GM21786 (cell line): ENCODE measurements at regions not wholly inside any gene's neighbourhood (a gene's known extent, or its start where the extent isn't known, plus 50 kb on each side); places are given as distances from the start of the nearest gene placed in this dataset.
"Not testable (repeated sequence)": the region's sequence is repeated elsewhere in the genome, so short reads cannot be mapped to it uniquely, and the experiment has no call there.

Experiments
- ATAC-seq: cut with Tn5 transposase; IDR thresholded peaks from one replicate; pipeline ENCODE4 v1.9.1; 2021; ENCODE audit not compliant: unreplicated experiment

- no peak for ATAC-seq
Measured at GRCh38 chr18:4557502-4557901, 102.4 kb upstream of the DLGAP1 start.

- ATAC-seq: no peak
Measured at GRCh38 chr18:4551001-4551360, 95.9 kb upstream of the DLGAP1 start.

GRCh38 chr18:4549164-4549872 is 94.2 kb upstream of the DLGAP1 start:
- ATAC-seq: no peak

- no peak for ATAC-seq
Measured at GRCh38 chr18:4547126-4547525, 92.0 kb upstream of the DLGAP1 start.

GRCh38 chr18:4544142-4544541 is 89.0 kb upstream of the DLGAP1 start:
- ATAC-seq: no peak

DNA sequence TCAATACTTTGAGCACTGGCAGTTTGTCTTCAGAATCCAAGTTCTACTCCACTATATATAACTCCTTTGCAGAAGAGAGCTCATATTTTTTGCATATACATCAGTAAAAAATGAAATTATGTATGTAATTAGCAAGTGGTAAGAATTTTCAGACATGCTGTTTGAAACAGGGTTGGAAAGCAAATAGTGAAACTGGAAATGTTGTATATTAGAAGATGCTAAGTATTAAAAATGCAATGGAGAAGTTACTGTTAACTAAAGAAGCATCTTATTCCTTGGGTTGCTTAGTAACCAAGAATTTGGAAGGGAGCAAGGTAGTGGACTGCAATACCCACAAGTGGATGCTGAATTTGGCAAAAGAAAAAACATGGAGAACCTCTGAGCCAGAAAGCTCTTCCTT is 88.6 kb upstream of the DLGAP1 start:
- ATAC-seq: no peak

DNA sequence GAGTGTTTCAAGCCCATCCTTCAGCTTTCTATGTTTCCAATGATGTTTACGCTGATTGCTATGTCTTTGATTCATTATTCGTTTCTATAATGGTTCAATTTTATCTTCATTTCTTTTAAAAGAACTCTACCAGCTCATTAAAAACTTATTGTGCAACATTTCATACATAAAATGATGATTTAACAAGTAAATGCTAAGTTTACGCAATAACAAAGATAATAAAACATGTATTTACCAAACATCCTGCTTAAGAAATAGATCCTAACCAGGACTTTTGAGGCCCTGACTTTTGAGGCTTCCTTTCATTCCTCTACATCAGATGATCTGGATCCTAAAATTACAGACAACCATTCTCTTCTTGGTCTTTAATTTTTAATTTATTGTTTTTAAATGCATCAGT is 86.5 kb upstream of the DLGAP1 start:
- ATAC-seq: no peak

- no peak for ATAC-seq
Measured at GRCh38 chr18:4536447-4536846, 81.3 kb upstream of the DLGAP1 start.

- no peak for ATAC-seq
Measured at GRCh38 chr18:4528405-4528804, 73.3 kb upstream of the DLGAP1 start.

DNA sequence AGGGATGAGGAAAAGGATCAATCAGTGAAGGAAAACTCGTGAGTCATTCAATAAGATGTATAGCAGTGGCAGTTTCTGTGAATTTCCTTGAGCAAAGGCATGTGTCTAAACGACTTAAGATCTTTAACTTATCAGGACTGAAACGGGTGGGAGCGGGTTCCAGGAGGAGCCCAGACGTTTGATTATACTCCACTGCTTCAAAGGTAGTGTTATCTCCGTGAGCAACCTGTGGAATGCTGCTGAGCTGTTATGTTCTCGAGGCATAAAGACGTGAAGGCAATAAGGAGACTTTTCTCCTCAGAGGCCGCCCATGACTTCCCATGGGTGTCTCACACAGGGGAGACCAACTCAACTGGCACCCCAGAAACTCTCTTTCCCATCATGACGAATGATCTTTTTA is 72.7 kb upstream of the DLGAP1 start:
- not testable (repeated sequence) for ATAC-seq

DNA sequence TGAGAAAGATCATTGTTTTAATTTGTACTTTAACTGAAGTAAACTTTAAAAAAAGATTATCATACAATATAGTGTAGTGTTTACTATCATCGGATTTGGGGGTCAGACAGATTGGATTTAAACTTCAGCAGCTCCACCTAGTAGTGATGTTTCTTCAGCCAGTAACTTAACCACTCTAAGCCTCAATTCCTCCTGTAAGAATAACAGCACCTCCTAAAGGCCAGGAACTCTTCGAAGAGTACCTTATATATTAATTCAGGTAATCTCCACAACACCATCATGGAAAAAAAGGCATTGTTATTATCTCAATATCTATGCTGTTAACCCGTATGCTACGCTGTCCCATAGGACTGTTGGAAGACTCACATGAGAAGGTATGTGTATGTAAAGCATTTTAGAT is 69.0 kb upstream of the DLGAP1 start:
- no peak for ATAC-seq

DNA sequence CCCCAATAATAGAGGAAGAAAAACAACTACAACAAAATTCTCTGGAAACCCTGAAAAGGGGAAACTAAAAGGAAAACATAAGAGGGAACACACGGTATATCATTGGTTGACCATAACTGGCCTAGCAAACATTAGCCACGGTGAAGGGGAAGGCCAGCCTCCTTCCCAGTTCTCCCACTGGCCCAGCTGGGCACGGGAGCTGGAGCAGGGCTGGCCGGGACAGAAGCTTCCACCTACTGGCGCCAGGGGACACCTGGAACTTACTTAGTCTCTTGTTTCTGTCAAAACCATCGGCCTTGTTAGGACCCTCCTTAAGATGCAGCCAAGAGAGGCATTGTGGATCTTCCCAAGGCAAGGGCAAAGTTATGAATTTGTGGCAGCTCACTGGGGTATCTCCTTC is 56.1 kb upstream of the DLGAP1 start:
- ATAC-seq: no peak

DNA sequence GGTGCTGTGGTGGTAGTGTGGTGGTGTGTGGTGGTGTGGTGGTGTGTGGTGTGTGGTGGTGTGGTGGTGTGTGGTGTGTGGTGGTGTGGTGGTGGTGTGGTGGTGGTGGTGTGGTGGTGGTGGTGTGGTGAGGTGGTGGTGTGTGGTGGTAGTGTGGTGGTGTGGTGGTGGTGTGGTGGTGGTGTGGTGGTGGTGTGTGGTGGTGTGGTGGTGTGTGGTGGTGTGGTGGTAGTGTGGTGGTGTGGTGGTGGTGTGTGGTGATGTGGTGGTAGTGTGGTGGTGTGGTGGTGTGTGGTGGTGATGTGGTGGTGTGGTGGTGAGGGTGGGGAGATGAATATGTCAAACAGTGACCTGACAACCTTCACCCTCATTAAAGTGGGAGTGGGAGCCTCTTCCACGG is 55.6 kb upstream of the DLGAP1 start:
- no peak for ATAC-seq

DNA sequence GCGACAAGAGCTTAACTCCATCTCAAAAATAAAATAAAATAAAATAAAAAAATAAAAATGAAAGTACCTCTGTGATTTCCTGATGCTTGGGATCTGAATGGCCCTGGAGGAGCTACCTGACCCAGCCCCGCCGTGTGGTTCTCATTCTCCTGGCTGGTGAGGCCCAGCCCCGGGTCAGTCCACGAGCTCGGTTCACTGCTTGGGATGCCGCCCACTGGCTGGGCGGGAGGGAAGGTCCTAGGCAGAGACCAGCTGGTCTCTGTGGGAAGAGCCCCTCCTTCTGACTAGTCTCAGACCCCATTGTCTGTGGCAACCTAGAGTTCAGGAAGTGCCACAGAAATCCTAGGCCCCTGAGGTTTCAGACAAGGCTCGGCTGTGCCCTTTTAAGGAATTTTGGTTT is 55.1 kb upstream of the DLGAP1 start:
- no peak for ATAC-seq
